HCT116 (cell line): ENCODE measurements at regions not wholly inside any gene's neighbourhood (a gene's known extent, or its start where the extent isn't known, plus 50 kb on each side); places are given as distances from the start of the nearest gene placed in this dataset.

ENCODE experiments used
- ATAC-seq: fragments of 200-7000 bp; cut with Tn5 transposase; 2 replicates; pipeline ENCODE4 v1.9.1; 2020; ENCODE audit warnings: mild to moderate bottlenecking, moderate library complexity
- BruUV-seq: library from RNA; stranded (reverse); fragments of 400-500 nt; replicated peaks from 2 replicates; lab custom pipeline; 2021; lab: Mats Ljungman, UMichigan
- CTCF ChIA-PET: fragments of 300-600 bp; sonication (Branson Sonifier 250); formaldehyde crosslinking; loops from one replicate; lab custom pipeline; 2021; ENCODE audit warnings: antibody characterized with exemption; lab: Charles Lee
- POLR2A ChIA-PET: fragments of 300-600, 350-600 bp; sonication (Branson Sonifier 250); formaldehyde crosslinking; loops from one replicate; lab custom pipeline; 2021; ENCODE audit warnings: antibody characterized with exemption; lab: Charles Lee
- RAD21 ChIA-PET, 2 experiments: fragments of 300-600 bp; sonication (Branson Sonifier 250); formaldehyde crosslinking; loops; one replicate each; lab custom pipeline; 2023; ENCODE audit warnings: low total read pairs in 2 of 2; ENCODE audit not compliant: uncharacterized antibody in 2 of 2, unreplicated experiment in 2 of 2, low non-redundant PET in 1 of 2; lab: Charles Lee
- DNase-seq: peaks from one replicate; pipeline ENCODE4 v3.0.0-alpha.2; 2010; ENCODE audit warnings: low read depth, low spot score
- H2AFZ ChIP-seq: fragments of 200-600 bp; shearing (Covaris generic), sonication (generic); 2 replicates; pipeline ENCODE4 v1.6.1; 2017; ENCODE audit warnings: low read depth, mixed run types, mixed read lengths, antibody characterized with exemption, low read length; ENCODE audit not compliant: poor library complexity, severe bottlenecking
- H3K27ac ChIP-seq: 2 replicates; pipeline ENCODE4 v1.5.1; 2012; ENCODE audit warnings: low read depth, low read length
- H3K27me3 ChIP-seq: fragments of 200-600 bp; sonication (generic); 2 replicates; pipeline ENCODE4 v1.6.1; 2016; ENCODE audit warnings: mixed run types, low read length, mixed read lengths; ENCODE audit not compliant: insufficient read depth
- H3K36me3 ChIP-seq, 2 experiments: fragments of 200-500 bp in 1 of 2; fragments of 200-600 bp in 1 of 2; sonication (Bioruptor generic) in 1 of 2; sonication (generic) in 1 of 2; 2 replicates each; pipeline versions ENCODE4 v1.5.1 to v1.6.1; 2014 to 2016; ENCODE audit warnings: low read length in 2 of 2, inconsistent platforms in 1 of 2, mixed read lengths in 1 of 2, mixed run types in 1 of 2; ENCODE audit not compliant: insufficient read depth in 2 of 2, control insufficient read depth in 1 of 2
- H3K4me1 ChIP-seq, 2 experiments: fragments of 200-600 bp in 1 of 2; sonication (generic) in 1 of 2; 2 replicates each; pipeline versions ENCODE4 v1.5.1 to v1.6.1; 2012 to 2017; ENCODE audit warnings: low read length in 2 of 2, inconsistent platforms in 1 of 2, mild to moderate bottlenecking in 1 of 2, mixed read lengths in 1 of 2, mixed run types in 1 of 2, moderate library complexity in 1 of 2; ENCODE audit not compliant: insufficient read depth in 2 of 2, control insufficient read depth in 1 of 2
- H3K4me2 ChIP-seq: fragments of 200-600 bp; sonication (generic); 2 replicates; pipeline ENCODE4 v1.6.1; 2017; ENCODE audit warnings: mixed run types, low read length, mixed read lengths
- H3K4me3 ChIP-seq, 2 experiments: fragments of 200-600 bp in 1 of 2; sonication (generic) in 1 of 2; replicated peaks in 1 of 2; 2 replicates each; pipeline ENCODE4 v1.5.1; 2011 to 2016; ENCODE audit warnings: low read length in 2 of 2, control low read depth in 1 of 2, low read depth in 1 of 2, mild to moderate bottlenecking in 1 of 2, mixed read lengths in 1 of 2, mixed run types in 1 of 2
- H3K79me2 ChIP-seq: fragments of 200-600 bp; sonication (generic); 2 replicates; pipeline ENCODE4 v1.6.1; 2017; ENCODE audit warnings: mild to moderate bottlenecking, mixed run types, low read length, moderate library complexity, mixed read lengths; ENCODE audit not compliant: insufficient read depth
- H3K9ac ChIP-seq: fragments of 200-600 bp; sonication (generic); 2 replicates; pipeline ENCODE4 v1.6.1; 2016; ENCODE audit warnings: low read length, mixed read lengths
- H3K9me2 ChIP-seq: fragments of 200-600 bp; sonication (generic), shearing (Covaris generic); 2 replicates; pipeline ENCODE4 v1.6.1; 2017; ENCODE audit warnings: mixed run types, mild to moderate bottlenecking, moderate library complexity; ENCODE audit not compliant: insufficient read depth
- H3K9me3 ChIP-seq, 2 experiments: fragments of 200-500 bp in 1 of 2; fragments of 200-600 bp in 1 of 2; sonication (Bioruptor generic) in 1 of 2; sonication (generic) in 1 of 2; 2 replicates each; pipeline ENCODE4 v1.6.1; 2014 to 2017; ENCODE audit warnings: low read length in 2 of 2, mixed read lengths in 2 of 2, inconsistent platforms in 1 of 2, low read depth in 1 of 2, mild to moderate bottlenecking in 1 of 2, mixed run types in 1 of 2, moderate library complexity in 1 of 2; ENCODE audit not compliant: control insufficient read depth in 1 of 2, insufficient read depth in 1 of 2
- H4K20me1 ChIP-seq: fragments of 200-600 bp; sonication (generic), shearing (Covaris generic); 2 replicates; pipeline ENCODE4 v1.6.1; 2017; ENCODE audit warnings: mixed run types, mild to moderate bottlenecking, moderate library complexity; ENCODE audit not compliant: insufficient read depth
- ATF3 ChIP-seq: IDR thresholded peaks from 2 replicates; pipeline ENCODE4 v1.6.1; 2012
- CEBPB ChIP-seq: IDR thresholded peaks from 2 replicates; pipeline ENCODE4 v1.6.1; 2012; ENCODE audit warnings: low read depth
- ELF1 ChIP-seq: IDR thresholded peaks from 2 replicates; pipeline ENCODE4 v1.6.1; 2012; ENCODE audit warnings: low read depth, borderline replicate concordance
- FOSL1 ChIP-seq: IDR thresholded peaks from 2 replicates; pipeline ENCODE4 v1.6.1; 2012; ENCODE audit warnings: low read depth
- POLR2AphosphoS5 ChIP-seq: IDR thresholded peaks from 2 replicates; pipeline ENCODE4 v1.6.1; 2011; ENCODE audit warnings: mild to moderate bottlenecking, low read depth, low read length, moderate library complexity
- SIN3A ChIP-seq: IDR thresholded peaks from 2 replicates; pipeline ENCODE4 v1.6.1; 2012; ENCODE audit warnings: low read depth
- TCF7L2 ChIP-seq: IDR thresholded peaks from 2 replicates; pipeline ENCODE4 v1.7.0; 2011; ENCODE audit warnings: borderline replicate concordance, inconsistent platforms; ENCODE audit not compliant: insufficient read depth, insufficient read length; ENCODE audit errors: extremely low read depth
- ZNF274 ChIP-seq: fragments of 200-500 bp; sonication (Bioruptor generic); IDR thresholded peaks from 2 replicates; pipeline ENCODE4 v1.6.1; 2014; ENCODE audit warnings: mild to moderate bottlenecking, low read depth, low read length, inconsistent platforms
- intact Hi-C: fragments of 100-400 bp; cut with micrococcal nuclease; formaldehyde crosslinking; loops from 2 replicates; pipeline ENCODE4 v1.10.0; 2022
- TF ChIP-seq, protein P1 (sequence below): IDR thresholded peaks from 2 replicates; pipeline ENCODE4 v1.6.1; 2011; ENCODE audit warnings: mild to moderate bottlenecking, low read length, moderate library complexity; ENCODE audit not compliant: insufficient replicate concordance; ENCODE audit errors: extremely low read depth

GRCh38 chr4:185881430-185881829 lies 69.4 kb upstream of the SORBS2 start:
- ATAC-seq (no peak), DNase-seq (no peak)
- Histone ChIP-seq H4K20me1 (no peaks in the 10 kb centered on the region), H3K27me3 (no peaks in the 10 kb centered on the region), H3K4me2 (no peak overlapping the region), H3K4me3 (no peak overlapping the region), H3K9me3 (no peaks in the 10 kb centered on the region), H3K4me1 (no peaks in the 10 kb centered on the region), H3K9ac (no peak overlapping the region), H3K79me2 (no peaks in the 10 kb centered on the region), H3K36me3 (no peaks in the 10 kb centered on the region), H2AFZ (no peak overlapping the region), H3K27ac (no peak overlapping the region), H3K9me2 (no peaks in the 10 kb centered on the region)
- ChIA-PET POLR2A (no interaction called here), RAD21 (no interaction called here), CTCF (no interaction called here)
- intact Hi-C loops, result no loop called here
- TF ChIP-seq SIN3A (no peak), CEBPB (peak; percentile 19; the same call in 1 of the 2 replicates)
- TF ChIP-seq, protein P1, sequence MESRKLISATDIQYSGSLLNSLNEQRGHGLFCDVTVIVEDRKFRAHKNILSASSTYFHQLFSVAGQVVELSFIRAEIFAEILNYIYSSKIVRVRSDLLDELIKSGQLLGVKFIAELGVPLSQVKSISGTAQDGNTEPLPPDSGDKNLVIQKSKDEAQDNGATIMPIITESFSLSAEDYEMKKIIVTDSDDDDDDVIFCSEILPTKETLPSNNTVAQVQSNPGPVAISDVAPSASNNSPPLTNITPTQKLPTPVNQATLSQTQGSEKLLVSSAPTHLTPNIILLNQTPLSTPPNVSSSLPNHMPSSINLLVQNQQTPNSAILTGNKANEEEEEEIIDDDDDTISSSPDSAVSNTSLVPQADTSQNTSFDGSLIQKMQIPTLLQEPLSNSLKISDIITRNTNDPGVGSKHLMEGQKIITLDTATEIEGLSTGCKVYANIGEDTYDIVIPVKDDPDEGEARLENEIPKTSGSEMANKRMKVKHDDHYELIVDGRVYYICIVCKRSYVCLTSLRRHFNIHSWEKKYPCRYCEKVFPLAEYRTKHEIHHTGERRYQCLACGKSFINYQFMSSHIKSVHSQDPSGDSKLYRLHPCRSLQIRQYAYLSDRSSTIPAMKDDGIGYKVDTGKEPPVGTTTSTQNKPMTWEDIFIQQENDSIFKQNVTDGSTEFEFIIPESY, result no peak
- no TSS peak for BruUV-seq

DNA sequence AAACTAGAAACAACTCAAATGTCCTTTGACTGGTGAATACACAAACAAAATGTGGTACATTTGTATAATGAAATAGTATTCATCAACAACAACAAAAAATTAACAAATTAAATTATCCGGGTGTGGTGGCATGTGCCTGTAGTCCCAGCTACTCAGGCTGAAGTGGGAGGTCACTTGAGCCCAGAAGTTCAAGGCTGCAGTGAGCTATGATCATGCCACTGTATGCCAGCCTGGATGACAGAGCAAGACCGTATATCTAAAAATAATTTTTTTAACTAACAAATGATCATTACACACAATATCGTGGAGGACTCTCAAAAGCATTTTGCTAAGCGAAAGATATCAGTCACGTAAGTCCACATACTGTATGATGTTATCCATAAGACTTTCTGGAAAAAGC lies 71.6 kb upstream of the SORBS2 start:
- Histone ChIP-seq H3K9me2 (no peaks in the 10 kb centered on the region), H2AFZ (no peak overlapping the region), H3K27me3 (no peaks in the 10 kb centered on the region), H3K4me1 (no peaks in the 10 kb centered on the region), H3K4me2 (no peak overlapping the region), H3K9me3 (no peaks in the 10 kb centered on the region), H3K9ac (no peak overlapping the region), H3K27ac (no peak overlapping the region), H3K4me3 (no peak overlapping the region), H4K20me1 (no peaks in the 10 kb centered on the region), H3K36me3 (no peaks in the 10 kb centered on the region), H3K79me2 (no peaks in the 10 kb centered on the region)
- TF ChIP-seq FOSL1 (no peak), POLR2AphosphoS5 (no peak), TCF7L2 (no peak), ELF1 (no peak), ATF3 (no peak), SIN3A (no peak), ZNF274 (no peak)
- BruUV-seq, result no TSS peak
- DNase-seq, result no peak
- ChIA-PET POLR2A (no interaction called here), RAD21 (no interaction called here), CTCF (no interaction called here)
- ATAC-seq, result no peak
- intact Hi-C loops, result no loop called here
